OCI-LY3 (cell line): ENCODE measurements at regions not wholly inside any gene's neighbourhood (a gene's known extent, or its start where the extent isn't known, plus 50 kb on each side); places are given as distances from the start of the nearest gene placed in this dataset.

Source experiments
- EZH2phosphoT487 ChIP-seq: fragments of 200-600 bp; shearing (Covaris generic); IDR thresholded peaks from 2 replicates; pipeline ENCODE4 v1.6.1; 2018; ENCODE audit warnings: antibody characterized with exemption, mixed run types, low read depth
- TF ChIP-seq, protein P1 (sequence below): fragments of 200-600, 300-600 bp; sonication (generic); IDR thresholded peaks from 2 replicates; pipeline ENCODE4 v1.5.1; 2014; ENCODE audit warnings: antibody characterized with exemption, low read length, low read depth

- TF ChIP-seq, protein P1, sequence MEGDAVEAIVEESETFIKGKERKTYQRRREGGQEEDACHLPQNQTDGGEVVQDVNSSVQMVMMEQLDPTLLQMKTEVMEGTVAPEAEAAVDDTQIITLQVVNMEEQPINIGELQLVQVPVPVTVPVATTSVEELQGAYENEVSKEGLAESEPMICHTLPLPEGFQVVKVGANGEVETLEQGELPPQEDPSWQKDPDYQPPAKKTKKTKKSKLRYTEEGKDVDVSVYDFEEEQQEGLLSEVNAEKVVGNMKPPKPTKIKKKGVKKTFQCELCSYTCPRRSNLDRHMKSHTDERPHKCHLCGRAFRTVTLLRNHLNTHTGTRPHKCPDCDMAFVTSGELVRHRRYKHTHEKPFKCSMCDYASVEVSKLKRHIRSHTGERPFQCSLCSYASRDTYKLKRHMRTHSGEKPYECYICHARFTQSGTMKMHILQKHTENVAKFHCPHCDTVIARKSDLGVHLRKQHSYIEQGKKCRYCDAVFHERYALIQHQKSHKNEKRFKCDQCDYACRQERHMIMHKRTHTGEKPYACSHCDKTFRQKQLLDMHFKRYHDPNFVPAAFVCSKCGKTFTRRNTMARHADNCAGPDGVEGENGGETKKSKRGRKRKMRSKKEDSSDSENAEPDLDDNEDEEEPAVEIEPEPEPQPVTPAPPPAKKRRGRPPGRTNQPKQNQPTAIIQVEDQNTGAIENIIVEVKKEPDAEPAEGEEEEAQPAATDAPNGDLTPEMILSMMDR, result no peak
- no peak for TF ChIP-seq EZH2phosphoT487
These were observed 356.6 kb upstream of the XYLT1 start for GRCh38 chr16:17827313-17827712.
